K562 (cell line): ENCODE measurements at regions not wholly inside any gene's neighbourhood (a gene's known extent, or its start where the extent isn't known, plus 50 kb on each side); places are given as distances from the start of the nearest gene placed in this dataset.

Experiments
- HMGXB4 ChIP-seq: sonication (generic); formaldehyde crosslinking; IDR thresholded peaks from 2 replicates; pipeline ENCODE4 v1.8.1; 2023; ENCODE audit warnings: mild to moderate bottlenecking, missing genetic modification reagents
- MGA ChIP-seq: fragments of 450-650 bp; IDR thresholded peaks from 2 replicates; pipeline ENCODE4 v1.6.1; 2016; ENCODE audit warnings: mild to moderate bottlenecking, moderate library complexity
- XRCC4 ChIP-seq: IDR thresholded peaks from one replicate; pipeline ENCODE4 v1.6.1; 2011; ENCODE audit not compliant: insufficient read depth, insufficient read length; ENCODE audit errors: extremely low read depth

GRCh38 chr13:111904701-111905608, 162.0 kb upstream of the SOX1 start (continued):
- TF ChIP-seq MGA (peak; percentile 73), HMGXB4 (CRISPR knock-in tag) (no peak), XRCC4 (no peak)
